ENCODE measurements at regions not wholly inside any gene's neighbourhood (a gene's known extent, or its start where the extent isn't known, plus 50 kb on each side); places are given as distances from the start of the nearest gene placed in this dataset.

- no peaks in the 10 kb centered on the region for H3K36me3 ChIP-seq (ENCODE audit: control insufficient read depth, insufficient read depth, low read length)
- no peak overlapping the region for H3K4me3 ChIP-seq (ENCODE audit: low read depth, low read length)
- TF ChIP-seq CTCF (IDR thresholded peaks at IDR 0.05; ENCODE audit: insufficient read depth, low read length, severe bottlenecking), result no peak
- DNase-seq (ENCODE audit: low read depth), result peak; percentile 60
- H3K27me3 ChIP-seq (ENCODE audit: control insufficient read depth, insufficient read depth, low read length), result no peaks in the 10 kb centered on the region
- FAIRE-seq, result no peak
Observed at GRCh38 chr3:144652573-144652972, 681.0 kb downstream of the DIPK2A start.

GRCh38 chr3:144655423-144655822 is 683.8 kb downstream of the DIPK2A start:
- Histone ChIP-seq H3K36me3 (ENCODE audit: control insufficient read depth, insufficient read depth, low read length) (no peaks in the 10 kb centered on the region), H3K4me3 (ENCODE audit: low read depth, low read length) (no peak overlapping the region), H3K27me3 (ENCODE audit: control insufficient read depth, insufficient read depth, low read length) (no peaks in the 10 kb centered on the region)
- no peak for FAIRE-seq
- TF ChIP-seq CTCF (IDR thresholded peaks at IDR 0.05; ENCODE audit: insufficient read depth, low read length, severe bottlenecking), result no peak
- no peak for DNase-seq (ENCODE audit: low read depth)

GRCh38 chr3:144660186-144660585 is 688.6 kb downstream of the DIPK2A start:
- Histone ChIP-seq H3K27me3 (ENCODE audit: control insufficient read depth, insufficient read depth, low read length) (no peaks in the 10 kb centered on the region), H3K36me3 (ENCODE audit: control insufficient read depth, insufficient read depth, low read length) (no peaks in the 10 kb centered on the region), H3K4me3 (ENCODE audit: low read depth, low read length) (no peak overlapping the region)
- TF ChIP-seq CTCF (IDR thresholded peaks at IDR 0.05; ENCODE audit: insufficient read depth, low read length, severe bottlenecking), result no peak
- FAIRE-seq, result no peak
- DNase-seq (ENCODE audit: low read depth), result no peak

GRCh38 chr3:144662729-144663128 is 691.1 kb downstream of the DIPK2A start:
- FAIRE-seq (no peak), DNase-seq (ENCODE audit: low read depth) (peak; percentile 22)
- Histone ChIP-seq H3K4me3 (ENCODE audit: low read depth, low read length) (no peak overlapping the region), H3K27me3 (ENCODE audit: control insufficient read depth, insufficient read depth, low read length) (no peaks in the 10 kb centered on the region), H3K36me3 (ENCODE audit: control insufficient read depth, insufficient read depth, low read length) (no peaks in the 10 kb centered on the region)
- no peak for TF ChIP-seq CTCF (IDR thresholded peaks at IDR 0.05; ENCODE audit: insufficient read depth, low read length, severe bottlenecking)

GRCh38 chr3:144663456-144664436 is 692.1 kb downstream of the DIPK2A start:
- H3K4me3 ChIP-seq (ENCODE audit: low read depth, low read length), result no peak overlapping the region
- no peak for TF ChIP-seq CTCF (IDR thresholded peaks at IDR 0.05; ENCODE audit: insufficient read depth, low read length, severe bottlenecking)
- no peak for FAIRE-seq

More at GRCh38 chr3:144663456-144664436, 692.1 kb downstream of the DIPK2A start:
- Histone ChIP-seq H3K36me3 (ENCODE audit: control insufficient read depth, insufficient read depth, low read length) (no peaks in the 10 kb centered on the region), H3K27me3 (ENCODE audit: control insufficient read depth, insufficient read depth, low read length) (no peaks in the 10 kb centered on the region)
- DNase-seq (ENCODE audit: low read depth), result no peak
